ENCODE measurements at regions not wholly inside any gene's neighbourhood (a gene's known extent, or its start where the extent isn't known, plus 50 kb on each side); places are given as distances from the start of the nearest gene placed in this dataset.

GRCh38 chr13:81927347-81927746 is 1586.4 kb upstream of the SPRY2 start:
- TF ChIP-seq USF2 (IDR thresholded peaks at IDR 0.05; ENCODE audit: low read depth, low read length) (no peak), CTCF (conservative IDR thresholded peaks at IDR 0.05; ENCODE audit: low read depth, low read length) (no peak), POLR2A (IDR thresholded peaks at IDR 0.05; ENCODE audit: low read depth, low read length) (no peak), BHLHE40 (IDR thresholded peaks at IDR 0.05; ENCODE audit: low read depth, low read length) (no peak), MAZ (IDR thresholded peaks at IDR 0.05; ENCODE audit: borderline replicate concordance, low read depth, low read length) (no peak), FOS (IDR thresholded peaks at IDR 0.05; ENCODE audit: low read depth, low read length) (no peak), MAFK (IDR thresholded peaks at IDR 0.05; ENCODE audit: low read depth, low read length) (no peak), RAD21 (IDR thresholded peaks at IDR 0.05; ENCODE audit: low read length) (no peak), MXI1 (IDR thresholded peaks at IDR 0.05; ENCODE audit: borderline replicate concordance, low read depth, low read length) (no peak), CEBPB (IDR thresholded peaks at IDR 0.05; ENCODE audit: low read depth, low read length) (no peak)

Data from IMR-90 (cell line).